Urinary bladder (tissue), 3 donors: ENCODE measurements at regions not wholly inside any gene's neighbourhood (a gene's known extent, or its start where the extent isn't known, plus 50 kb on each side); places are given as distances from the start of the nearest gene placed in this dataset.

Source experiments
- DNase-seq: peaks from one replicate; pipeline ENCODE4 v3.0.0-alpha.2; 2015; ENCODE audit errors: extremely low spot score
- H3K27ac ChIP-seq: one replicate; pipeline ENCODE4 v1.5.1; 2013; ENCODE audit warnings: low read depth, mild to moderate bottlenecking, moderate library complexity
- H3K36me3 ChIP-seq: one replicate; pipeline ENCODE4 v1.6.1; 2013; ENCODE audit warnings: mild to moderate bottlenecking, moderate library complexity; ENCODE audit not compliant: insufficient read depth
- H3K4me1 ChIP-seq: one replicate; pipeline ENCODE4 v1.6.1; 2013; ENCODE audit warnings: mild to moderate bottlenecking, moderate library complexity; ENCODE audit not compliant: insufficient read depth
- H3K4me3 ChIP-seq: one replicate; pipeline ENCODE4 v1.5.1; 2013; ENCODE audit warnings: low read depth, low read length
- WGBS: extraction: QIAGEN DNeasy Blood & Tissue Kit; methylation state at CpG from one replicate; pipeline ENCODE4 v1.1.7; 2013; 5-methylcytosine and 5-hydroxymethylcytosine counted together
- donor health status: healthy with polysubstance abuse.
- donor health status: healthy.

DNA sequence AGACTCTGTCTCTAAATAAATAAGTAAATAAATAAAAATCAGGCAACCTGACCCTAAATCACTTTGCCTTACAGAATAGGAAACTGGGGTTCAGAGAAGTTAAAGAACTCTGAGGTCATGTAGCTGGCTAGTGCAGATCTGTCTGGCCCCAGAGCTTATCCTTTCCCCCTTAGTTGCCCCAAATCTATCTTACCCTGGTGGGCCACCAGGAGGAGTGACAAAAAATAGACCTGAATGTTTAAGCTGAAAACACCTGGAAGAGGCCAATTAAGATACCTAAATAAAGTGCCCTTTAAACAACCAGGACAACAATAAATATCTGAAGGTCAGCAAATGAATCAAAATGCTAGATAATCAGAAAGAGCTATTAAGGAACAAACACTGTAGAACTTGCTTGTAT is 59.7 kb downstream of the TEX35 start:
- Histone ChIP-seq H3K36me3 (no peaks in the 10 kb centered on the region), H3K27ac (no peak overlapping the region), H3K4me3 (no peak overlapping the region), H3K4me1 (peaks cover 2% of the 10 kb centered on the region)
- no peak for DNase-seq

DNA sequence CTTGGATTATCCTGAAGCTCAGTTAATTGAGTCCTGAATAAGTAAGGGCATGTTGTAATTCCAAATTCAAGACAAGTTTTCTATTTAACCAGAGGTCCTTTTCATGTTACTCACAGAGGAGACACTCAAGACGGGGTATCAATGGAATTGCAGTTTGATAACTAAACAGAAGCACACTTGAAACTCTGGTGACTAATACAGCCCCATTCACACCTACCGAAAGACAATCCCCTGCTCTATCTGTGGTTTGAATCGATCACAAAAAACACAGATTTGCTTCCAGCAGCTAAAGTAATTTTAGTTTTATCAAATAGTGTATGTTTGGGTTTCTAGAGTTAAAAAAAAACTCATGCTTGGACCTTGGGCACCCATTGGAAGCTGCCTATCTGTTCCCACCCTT is 60.4 kb downstream of the TEX35 start:
- no peak for DNase-seq
- Histone ChIP-seq H3K4me1 (peaks cover 2% of the 10 kb centered on the region), H3K27ac (no peak overlapping the region), H3K36me3 (no peaks in the 10 kb centered on the region), H3K4me3 (no peak overlapping the region)
- 87% methylated on average over 3 of the region's 3 CpGs for WGBS

DNA sequence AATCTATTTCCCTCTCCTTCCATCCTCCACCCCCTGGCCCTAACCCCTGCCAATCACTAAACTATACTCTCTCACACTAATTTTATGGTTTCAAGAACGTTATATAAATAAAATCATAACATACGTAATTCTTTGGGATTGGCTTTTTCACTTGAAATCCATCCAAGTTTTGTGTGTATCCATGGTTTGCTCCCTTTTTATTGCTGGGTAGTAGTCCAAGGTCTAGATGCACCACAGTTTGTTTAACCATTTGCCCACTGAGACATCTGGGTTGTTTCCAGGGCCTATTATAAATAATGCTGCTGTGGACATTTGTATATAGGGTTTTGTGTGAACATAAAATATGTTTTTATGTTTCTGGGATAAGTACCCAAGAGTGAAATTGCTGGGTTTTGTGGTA is 61.4 kb downstream of the TEX35 start:
- H3K27ac ChIP-seq, result no peak overlapping the region
- DNase-seq, result no peak
- H3K4me3 ChIP-seq, result no peak overlapping the region
- 48% methylated on average over 2 of the region's 2 CpGs for WGBS
- H3K36me3 ChIP-seq, result no peaks in the 10 kb centered on the region
- H3K4me1 ChIP-seq, result peaks cover 2% of the 10 kb centered on the region

DNA sequence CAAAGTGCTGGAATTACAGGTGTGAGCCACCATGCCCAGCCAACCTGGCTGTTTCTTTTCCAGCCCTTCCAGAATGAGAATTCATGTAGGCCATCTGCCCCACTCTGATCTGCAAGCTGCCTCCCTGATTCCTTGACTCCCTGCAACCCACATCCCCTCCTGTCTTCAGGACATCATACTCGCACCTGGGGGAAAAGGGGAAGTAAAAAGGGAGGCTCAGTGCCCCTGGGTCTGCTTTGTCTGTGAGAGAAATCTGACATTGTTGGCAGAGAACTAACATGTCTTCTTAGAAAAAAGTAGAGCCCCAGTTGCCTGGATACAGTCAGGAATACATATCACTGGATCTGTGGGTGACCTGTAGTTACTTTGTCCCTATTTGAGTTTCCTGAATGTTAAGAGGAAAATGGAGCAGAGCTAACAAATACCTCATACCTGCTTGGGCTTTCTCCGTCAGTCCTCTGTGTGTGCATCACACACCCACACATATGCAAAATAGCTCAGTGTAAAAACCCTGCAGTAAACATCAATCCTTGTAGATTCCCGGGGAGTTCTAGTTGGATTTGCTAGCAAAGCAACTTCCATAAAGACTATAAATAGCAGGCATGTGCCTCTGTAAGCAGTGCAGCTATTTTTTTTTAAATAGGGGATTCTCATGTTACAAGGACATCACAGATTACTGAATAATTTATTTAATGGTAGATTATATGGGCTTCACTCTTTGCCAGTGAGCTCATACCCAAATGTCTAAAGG is 62.9 kb downstream of the TEX35 start:
- H3K4me1 ChIP-seq, result peaks cover 2% of the 10 kb centered on the region
- no peak overlapping the region for H3K4me3 ChIP-seq
- H3K27ac ChIP-seq, result no peak overlapping the region
- H3K36me3 ChIP-seq, result no peaks in the 10 kb centered on the region
- peak; percentile 29 for DNase-seq
- 35% methylated on average over 3 of the region's 3 CpGs for WGBS

DNA sequence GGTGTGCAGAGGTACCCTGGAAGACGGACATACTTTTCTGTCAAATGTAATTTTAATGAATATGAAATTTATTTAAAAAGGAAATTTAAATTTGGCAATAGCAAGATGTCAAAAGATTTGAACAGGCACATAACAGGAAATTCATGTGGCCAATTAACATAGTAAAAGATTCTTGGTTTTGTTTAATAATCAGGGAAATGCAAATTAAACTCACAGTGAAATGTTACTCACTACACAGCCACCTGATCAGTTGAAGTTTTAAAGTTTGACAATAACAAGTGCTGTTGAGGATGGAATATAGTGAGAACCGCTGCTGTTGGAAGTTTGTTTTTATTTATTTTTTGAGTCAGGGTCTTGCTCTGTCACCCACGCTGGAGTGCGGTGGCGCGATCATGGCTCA is 63.9 kb downstream of the TEX35 start:
- WGBS, result 89% methylated on average over 6 of the region's 6 CpGs

DNA sequence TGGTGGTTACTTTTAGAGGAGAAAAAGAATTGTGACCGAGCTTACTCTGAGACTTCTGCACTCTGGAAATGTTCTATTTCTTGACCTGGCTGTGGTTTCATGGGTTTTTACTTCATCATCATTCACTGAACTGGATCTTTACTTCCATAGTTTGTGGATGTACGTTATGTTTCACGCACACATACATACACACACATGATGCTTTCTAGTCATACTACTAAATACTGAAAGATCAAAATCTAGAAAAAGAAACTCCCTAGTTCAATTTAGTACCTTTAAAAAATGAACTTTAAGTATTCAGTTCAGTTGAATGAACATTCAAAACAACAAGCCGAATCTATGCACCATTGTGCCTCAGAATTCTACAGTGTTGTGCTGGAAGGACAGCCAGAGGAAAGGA is 65.0 kb downstream of the TEX35 start:
- no peaks in the 10 kb centered on the region for H3K36me3 ChIP-seq
- peaks cover 2% of the 10 kb centered on the region for H3K4me1 ChIP-seq
- H3K4me3 ChIP-seq, result no peak overlapping the region
- H3K27ac ChIP-seq, result no peak overlapping the region
- WGBS, result 92% methylated on average over 4 of the region's 4 CpGs
- DNase-seq, result no peak

More for the DNA sequence above, 63.9 kb downstream of the TEX35 start:
- no peak for DNase-seq
- Histone ChIP-seq H3K27ac (no peak overlapping the region), H3K36me3 (no peaks in the 10 kb centered on the region), H3K4me3 (no peak overlapping the region), H3K4me1 (peaks cover 2% of the 10 kb centered on the region)

DNA sequence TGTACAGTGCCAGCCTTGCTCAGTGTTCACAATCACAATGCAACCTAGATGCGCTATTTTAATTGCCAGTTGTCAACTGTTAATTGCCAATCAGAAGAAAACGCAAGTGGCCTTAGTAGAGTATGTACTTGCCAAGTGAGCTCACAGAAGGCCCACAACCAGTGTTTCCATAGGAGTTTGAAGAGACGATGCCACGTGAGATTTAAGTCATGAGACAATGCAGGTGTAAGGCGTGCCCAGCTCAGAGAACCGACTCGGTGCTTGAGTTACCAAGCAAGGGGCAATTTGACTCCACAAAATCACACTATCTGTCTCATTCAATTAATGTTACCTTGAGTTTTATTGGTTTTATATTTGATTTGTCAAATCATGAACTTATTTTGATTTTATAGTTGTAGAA is 65.6 kb downstream of the TEX35 start:
- H3K36me3 ChIP-seq, result no peaks in the 10 kb centered on the region
- whole genome bisulfite sequencing, result 95% methylated on average over 7 of the region's 7 CpGs
- no peak for DNase-seq
- H3K4me1 ChIP-seq, result peaks cover 2% of the 10 kb centered on the region
- no peak overlapping the region for H3K27ac ChIP-seq
- no peak overlapping the region for H3K4me3 ChIP-seq

DNA sequence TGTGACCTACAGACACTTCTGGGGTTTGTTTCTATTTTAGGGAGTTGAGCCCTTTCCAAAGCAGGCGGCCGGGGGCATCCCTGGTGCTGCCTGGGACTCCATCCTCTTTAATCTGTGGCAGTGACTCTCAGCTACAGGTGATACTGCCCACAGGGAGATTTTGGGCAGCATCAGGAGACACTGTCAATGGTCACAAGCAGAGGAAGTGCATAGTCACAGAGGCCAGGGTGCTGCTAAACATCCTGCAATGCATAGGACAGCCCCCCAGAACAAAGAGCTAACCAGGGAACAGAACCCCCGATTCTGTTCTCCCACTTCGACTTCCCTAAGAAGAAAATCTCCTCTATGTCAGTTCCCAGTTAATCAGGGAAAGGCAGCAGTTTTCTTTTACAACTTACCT is 66.2 kb downstream of the TEX35 start:
- no peak for DNase-seq
- no peak overlapping the region for H3K27ac ChIP-seq
- WGBS, result 89% methylated on average over 4 of the region's 4 CpGs
- H3K4me1 ChIP-seq, result peaks cover 2% of the 10 kb centered on the region
- H3K36me3 ChIP-seq, result no peaks in the 10 kb centered on the region
- no peak overlapping the region for H3K4me3 ChIP-seq

DNA sequence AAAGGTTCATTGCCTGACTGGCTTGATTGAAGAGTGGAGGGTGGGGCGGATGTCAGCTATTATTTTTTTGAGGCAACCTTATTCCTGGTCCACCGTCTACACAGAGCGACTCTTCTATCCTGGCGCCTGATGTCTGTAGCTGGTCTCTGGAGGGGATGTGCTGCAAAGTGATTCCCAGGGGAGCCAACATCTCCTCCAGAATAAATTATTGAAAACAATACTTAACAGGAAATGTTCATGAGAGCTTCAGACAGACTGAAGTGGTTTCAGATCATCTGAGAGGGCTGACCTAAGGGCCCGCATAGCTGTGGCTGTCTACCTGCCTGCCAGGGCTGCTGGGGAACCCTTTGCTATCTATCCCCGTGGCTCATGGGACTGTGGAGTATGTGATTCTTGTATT is 66.7 kb downstream of the TEX35 start:
- Histone ChIP-seq H3K36me3 (no peaks in the 10 kb centered on the region), H3K4me3 (no peak overlapping the region), H3K4me1 (peaks cover 2% of the 10 kb centered on the region), H3K27ac (no peak overlapping the region)
- DNase-seq, result no peak
- WGBS, result 91% methylated on average over 6 of the region's 6 CpGs

DNA sequence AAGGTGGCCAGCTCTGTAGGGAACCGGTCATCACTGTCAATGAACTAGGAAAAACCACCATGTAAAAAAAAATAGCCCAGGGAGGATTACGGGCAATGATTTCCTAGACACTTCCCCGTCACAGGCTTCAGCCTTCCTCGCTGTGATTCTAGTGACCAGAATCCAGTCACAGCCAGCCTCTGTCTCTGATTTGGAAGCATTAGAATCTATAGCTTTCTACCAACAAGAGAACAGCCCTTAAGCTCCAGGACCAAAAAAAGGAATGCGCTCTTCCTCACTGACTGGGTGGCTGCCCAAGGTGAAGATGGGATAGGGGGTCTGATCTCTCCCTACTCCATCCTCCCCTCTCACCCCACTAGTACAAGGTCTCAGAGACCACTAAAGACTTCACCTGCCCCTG is 67.2 kb downstream of the TEX35 start:
- Histone ChIP-seq H3K27ac (no peak overlapping the region), H3K36me3 (no peaks in the 10 kb centered on the region), H3K4me3 (no peak overlapping the region), H3K4me1 (peaks cover 2% of the 10 kb centered on the region)
- no peak for DNase-seq
- WGBS, result 97% methylated on average over 5 of the region's 5 CpGs

DNA sequence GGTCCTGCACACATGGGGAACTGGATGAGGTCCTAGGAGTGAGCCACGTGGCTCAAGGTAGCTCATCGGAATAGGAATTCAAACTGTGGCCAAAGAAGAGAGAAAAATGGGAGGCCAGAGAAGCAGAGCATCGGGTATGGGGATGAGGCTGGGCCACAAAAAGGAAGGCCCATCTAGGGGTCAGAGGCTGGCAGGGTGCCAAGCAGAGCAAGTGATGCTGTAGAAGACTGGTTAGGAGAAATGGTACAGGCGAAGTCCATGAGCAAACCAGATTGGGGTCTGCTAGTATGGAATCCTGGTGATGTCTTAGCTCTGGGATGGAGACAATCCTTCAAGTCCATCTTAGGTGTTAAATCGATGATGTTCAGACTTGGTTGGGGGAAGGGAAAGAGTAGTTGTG is 68.0 kb downstream of the TEX35 start:
- H3K4me1 ChIP-seq, result peaks cover under 1% of the 10 kb centered on the region
- WGBS, result 85% methylated on average over 5 of the region's 5 CpGs

DNA sequence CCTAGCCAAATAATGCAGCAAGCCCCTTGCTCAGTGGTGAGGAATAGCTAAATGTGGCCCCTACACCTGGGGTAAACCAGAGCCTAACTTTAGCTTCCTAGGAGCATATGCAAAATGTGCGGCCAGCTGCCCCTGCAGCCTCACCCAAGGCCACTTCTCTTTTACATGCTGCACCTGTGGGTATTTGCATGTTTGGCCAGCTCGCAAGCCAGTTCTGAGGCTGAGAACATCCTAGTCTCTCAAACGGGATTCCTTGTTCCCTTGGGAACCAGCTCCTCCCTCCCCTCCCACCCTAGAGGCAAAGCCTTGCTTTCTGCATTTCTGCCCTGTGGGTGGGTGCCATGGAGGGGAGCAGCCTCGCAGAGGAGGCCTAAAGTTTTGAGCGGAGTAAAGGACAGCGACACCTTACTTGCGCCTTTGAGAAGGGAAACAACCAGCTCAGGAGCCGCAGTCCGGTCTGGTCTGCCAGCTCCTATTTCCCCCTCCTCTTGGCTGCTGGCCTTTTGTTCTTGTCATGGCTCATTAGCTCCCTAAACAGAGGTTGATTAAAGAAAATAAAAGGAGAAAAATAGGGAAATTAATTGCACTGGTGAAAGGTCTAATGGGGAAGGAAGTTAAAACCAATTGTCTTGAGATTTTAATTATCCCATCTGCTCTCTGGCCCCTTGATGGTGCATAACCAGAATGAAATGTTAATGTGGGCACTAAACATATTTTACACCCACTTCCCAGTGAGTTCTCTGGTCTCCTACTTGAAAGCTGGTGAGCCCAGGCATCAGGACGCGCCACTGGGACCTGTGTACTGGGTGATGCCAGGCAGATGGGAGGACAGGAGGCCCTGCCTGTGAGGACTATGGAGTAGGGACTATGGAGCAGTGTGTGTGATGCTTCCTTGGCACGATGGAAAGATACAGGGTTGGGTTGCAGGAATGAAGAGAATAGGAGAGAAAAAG is 68.7 kb downstream of the TEX35 start:
- Histone ChIP-seq H3K4me1 (no peaks in the 10 kb centered on the region), H3K4me3 (no peak overlapping the region), H3K36me3 (no peaks in the 10 kb centered on the region), H3K27ac (no peak overlapping the region)
- DNase-seq, result no peak
- 71% methylated on average over 12 of the region's 12 CpGs for WGBS

More for the DNA sequence above, 68.0 kb downstream of the TEX35 start:
- Histone ChIP-seq H3K27ac (no peak overlapping the region), H3K4me3 (no peak overlapping the region), H3K36me3 (no peaks in the 10 kb centered on the region)
- DNase-seq, result no peak

DNA sequence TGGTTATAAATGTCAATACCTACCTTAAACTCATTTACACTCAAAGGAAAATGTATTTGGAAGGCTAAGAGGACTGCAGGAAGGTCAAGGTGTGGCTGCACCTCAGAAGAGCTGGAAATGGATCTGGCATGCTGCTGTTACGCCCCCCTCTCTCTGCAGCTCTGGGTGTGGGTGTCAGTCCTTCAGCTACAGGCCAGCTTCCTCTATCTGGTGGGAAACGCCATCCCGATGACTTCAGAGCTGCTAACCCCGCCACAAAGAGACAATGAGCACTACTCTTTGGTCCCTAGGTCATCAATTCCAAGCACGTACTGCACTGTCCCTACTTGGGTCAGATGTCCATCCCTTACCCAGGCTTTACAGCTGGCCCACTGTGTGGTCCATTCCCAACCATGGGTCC is 74.2 kb downstream of the TEX35 start:
- Histone ChIP-seq H3K36me3 (no peaks in the 10 kb centered on the region), H3K27ac (no peak overlapping the region), H3K4me1 (no peaks in the 10 kb centered on the region), H3K4me3 (no peak overlapping the region)
- 93% methylated on average over 5 of the region's 5 CpGs for WGBS
- DNase-seq, result no peak

DNA sequence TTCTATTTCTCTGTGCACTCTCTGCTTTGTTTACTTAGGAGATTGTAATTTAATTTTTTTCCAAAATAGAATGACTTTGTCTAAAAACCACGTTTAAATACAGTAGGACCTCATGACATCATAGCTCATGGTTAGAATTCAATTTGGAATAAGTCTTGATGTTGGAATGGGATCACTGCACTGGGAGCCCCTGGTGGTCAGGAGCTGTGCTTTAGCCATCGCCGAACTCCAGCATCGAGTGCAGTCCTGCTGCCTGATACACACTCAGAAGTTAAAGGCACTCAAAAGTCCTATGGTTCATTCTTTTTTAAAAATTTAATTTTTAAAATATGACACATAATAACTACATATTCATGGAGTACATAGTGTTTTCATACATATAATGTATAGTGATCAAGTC is 75.1 kb downstream of the TEX35 start:
- WGBS, result 75% methylated on average over 4 of the region's 4 CpGs
- Histone ChIP-seq H3K27ac (no peak overlapping the region), H3K4me3 (no peak overlapping the region), H3K36me3 (no peaks in the 10 kb centered on the region), H3K4me1 (no peaks in the 10 kb centered on the region)
- no peak for DNase-seq
